Lung (tissue), 11 donors: ENCODE measurements at regions not wholly inside any gene's neighbourhood (a gene's known extent, or its start where the extent isn't known, plus 50 kb on each side); places are given as distances from the start of the nearest gene placed in this dataset.
"Not testable (repeated sequence)": the region's sequence is repeated elsewhere in the genome, so short reads cannot be mapped to it uniquely, and the experiment has no call there.

Experiments
- ATAC-seq: fragments of 200-7000 bp; cut with Tn5 transposase; one replicate; pipeline ENCODE4 v1.9.1; 2020; ENCODE audit warnings: moderate number of reproducible peaks; ENCODE audit not compliant: insufficient read depth, low FRiP score
- DNase-seq, 3 donors: peaks; one replicate each; pipeline ENCODE4 v3.0.0-alpha.2; 2013 to 2017
- H3K27ac ChIP-seq, 2 donors: one replicate each; pipeline ENCODE4 v1.5.1; 2013; ENCODE audit warnings: mild to moderate bottlenecking in 2 of 2, moderate library complexity in 2 of 2, control low read depth in 1 of 2, inconsistent platforms in 1 of 2, low read depth in 1 of 2, low read length in 1 of 2
- H3K27me3 ChIP-seq, 3 donors: one replicate each; pipeline ENCODE4 v1.5.1; 2013; ENCODE audit warnings: low read length in 2 of 3; ENCODE audit not compliant: control insufficient read depth in 3 of 3, insufficient read depth in 3 of 3
- H3K36me3 ChIP-seq, 4 donors: one replicate each; pipeline ENCODE4 v1.5.1; 2013; ENCODE audit warnings: low read length in 4 of 4, mild to moderate bottlenecking in 1 of 4, moderate library complexity in 1 of 4; ENCODE audit not compliant: control insufficient read depth in 4 of 4, insufficient read depth in 4 of 4
- H3K4me1 ChIP-seq, 5 donors: one replicate each; pipeline ENCODE4 v1.5.1; 2013; ENCODE audit warnings: low read length in 5 of 5, mild to moderate bottlenecking in 2 of 5, moderate library complexity in 1 of 5; ENCODE audit not compliant: control insufficient read depth in 5 of 5, insufficient read depth in 5 of 5
- H3K4me3 ChIP-seq: one replicate; pipeline ENCODE4 v1.5.1; 2013; ENCODE audit warnings: mild to moderate bottlenecking, control low read depth, moderate library complexity
- H3K9ac ChIP-seq, 2 donors: one replicate each; pipeline ENCODE4 v1.5.1; 2013; ENCODE audit warnings: low read length in 2 of 2, control low read depth in 1 of 2; ENCODE audit not compliant: insufficient read depth in 1 of 2
- H3K9me3 ChIP-seq, 4 donors: one replicate each; pipeline ENCODE4 v1.5.1; 2013; ENCODE audit warnings: low read length in 3 of 4, mild to moderate bottlenecking in 1 of 4, moderate library complexity in 1 of 4; ENCODE audit not compliant: control insufficient read depth in 4 of 4, insufficient read depth in 3 of 4
- CTCF ChIP-seq: IDR thresholded peaks from 2 replicates; pipeline ENCODE4 v1.5.1; 2012; ENCODE audit warnings: mild to moderate bottlenecking; ENCODE audit errors: control extremely low read depth, extremely low read depth
- WGBS, 2 donors: extraction: QIAGEN DNeasy Blood & Tissue Kit; methylation state at CpG; one replicate each; pipeline ENCODE4 v1.1.7; 2013; 5-methylcytosine and 5-hydroxymethylcytosine counted together
- donor health status: control.
- donor health status: control.
- donor health status: Bipolar disorder and iron deficiency.
- donor health status: healthy.
- donor health status: DM: yes; HTN: yes; CAD: no.

- peaks cover 0 to 8% (median 2%) of the 10 kb centered on the region in 4 donors for H3K9me3 ChIP-seq
- DNase-seq: peak; percentile 26 to 77 (median 75)
- TF ChIP-seq CTCF: no peak
- 68 to 81% methylated on average over 6 of the region's 6 CpGs for WGBS, 2 donors
- no peaks in the 10 kb centered on the region for H3K27me3 ChIP-seq
- H3K36me3 ChIP-seq: no peaks in the 10 kb centered on the region
- ATAC-seq: no peak
- no peak overlapping the region for H3K4me3 ChIP-seq
- H3K4me1 ChIP-seq: peaks cover 0 to 16% (median 0%) of the 10 kb centered on the region in 5 donors
- H3K9ac ChIP-seq: no peak overlapping the region
- H3K27ac ChIP-seq: no peak overlapping the region
Measured at GRCh38 chr2:144971786-144972335, 451.9 kb upstream of the ZEB2 start.

DNA sequence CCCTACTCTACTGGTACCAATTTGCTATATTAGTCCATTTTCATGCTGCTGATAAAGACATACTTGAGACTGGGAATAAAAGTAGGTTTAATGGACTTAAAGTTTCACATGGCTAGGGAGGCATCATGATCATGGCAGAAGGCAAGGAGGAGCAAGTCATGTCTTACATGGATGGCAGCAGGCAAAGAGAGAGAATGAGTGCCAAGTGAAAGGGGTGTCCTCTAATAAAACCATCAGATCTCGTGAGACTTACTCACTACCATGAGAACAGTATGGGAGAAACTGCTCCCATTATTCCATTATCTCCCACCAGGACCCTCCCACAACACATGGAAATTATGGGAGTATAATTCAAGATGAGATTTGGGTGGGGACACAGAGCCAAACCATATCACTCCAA is 450.5 kb upstream of the ZEB2 start:
- H3K9me3 ChIP-seq: peaks cover 0 to 12% (median 2%) of the 10 kb centered on the region in 4 donors
- WGBS, 2 donors: 78 to 100% methylated on average over 1 of the region's 1 CpG
- not testable (repeated sequence) for H3K9ac ChIP-seq, H3K27ac ChIP-seq, H3K27me3 ChIP-seq, H3K4me1 ChIP-seq, H3K4me3 ChIP-seq, H3K36me3 ChIP-seq, ATAC-seq, DNase-seq

GRCh38 chr2:144969564-144969963 is 449.6 kb upstream of the ZEB2 start:
- not testable (repeated sequence) for H3K4me1 ChIP-seq, H3K27ac ChIP-seq, ATAC-seq, H3K4me3 ChIP-seq, DNase-seq, H3K36me3 ChIP-seq, H3K27me3 ChIP-seq, H3K9ac ChIP-seq
- H3K9me3 ChIP-seq: peaks cover 0 to 16% (median 3%) of the 10 kb centered on the region in 4 donors
- WGBS, 2 donors: 77 to 89% methylated on average over 1 of the region's 1 CpG

DNA sequence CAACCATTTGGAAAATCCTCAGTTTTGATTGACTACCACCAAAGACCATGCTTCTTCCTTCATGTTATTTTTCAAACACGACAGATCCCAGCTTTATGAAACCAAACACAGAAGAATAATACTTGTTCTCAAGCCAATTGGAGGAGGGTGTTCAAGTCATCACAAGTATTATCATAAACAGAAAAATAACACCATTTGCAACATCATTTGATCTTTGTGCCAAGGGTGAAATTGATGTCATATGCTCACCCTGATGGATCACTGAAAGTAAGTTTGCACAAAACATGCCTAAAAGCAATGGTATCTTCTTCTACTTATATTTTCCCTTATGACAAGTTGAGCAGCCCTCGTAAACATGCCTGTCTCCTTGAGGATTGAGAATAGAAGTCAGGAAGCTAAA is 448.0 kb upstream of the ZEB2 start:
- H3K9me3 ChIP-seq: peaks cover 0 to 16% (median 3%) of the 10 kb centered on the region in 4 donors
- DNase-seq: peak in 2 of 3 donors; percentile 75 to 79
- no peaks in the 10 kb centered on the region for H3K27me3 ChIP-seq
- TF ChIP-seq CTCF: no peak
- no peak overlapping the region for H3K4me3 ChIP-seq
- WGBS, 2 donors: 88 to 90% methylated on average over 2 of the region's 2 CpGs
- peaks cover 0 to 9% (median 0%) of the 10 kb centered on the region in 5 donors for H3K4me1 ChIP-seq
- no peaks in the 10 kb centered on the region for H3K36me3 ChIP-seq
- H3K9ac ChIP-seq: no peak overlapping the region
- no peak for ATAC-seq
- no peak overlapping the region for H3K27ac ChIP-seq
